PC-3 (cell line): ENCODE measurements at regions not wholly inside any gene's neighbourhood (a gene's known extent, or its start where the extent isn't known, plus 50 kb on each side); places are given as distances from the start of the nearest gene placed in this dataset.

Experiments used
- ATAC-seq: fragments of 200-7000 bp; cut with Tn5 transposase; 2 replicates; pipeline ENCODE4 v1.9.1; 2020; ENCODE audit warnings: mild to moderate bottlenecking, moderate library complexity
- BruUV-seq: library from RNA; stranded (reverse); fragments of 400-500 nt; replicated peaks from 2 replicates; lab custom pipeline; 2021; lab: Mats Ljungman, UMichigan
- CTCF ChIA-PET: fragments of 300-600 bp; sonication (Branson Sonifier 250); formaldehyde crosslinking; loops from one replicate; lab custom pipeline; 2022; ENCODE audit warnings: antibody characterized with exemption; lab: Charles Lee
- POLR2A ChIA-PET: fragments of 300-600 bp; sonication (Branson Sonifier 250); formaldehyde crosslinking; loops from one replicate; lab custom pipeline; 2022; ENCODE audit warnings: antibody characterized with exemption; ENCODE audit not compliant: unreplicated experiment; lab: Charles Lee
- DNase-seq: peaks from one replicate; pipeline ENCODE4 v3.0.0-alpha.2; 2015
- H2AFZ ChIP-seq: fragments of 300-600 bp; sonication (generic); 2 replicates; pipeline ENCODE4 v1.6.0; 2016; ENCODE audit warnings: antibody characterized with exemption, low read length
- H3F3A ChIP-seq: fragments of 300-600 bp; sonication (generic); one replicate; pipeline ENCODE4 v1.6.0; 2017; ENCODE audit warnings: antibody characterized with exemption, low read length, control low read depth, mild to moderate bottlenecking; ENCODE audit not compliant: unreplicated experiment
- H3K27ac ChIP-seq: fragments of 300-600 bp; sonication (generic); 2 replicates; pipeline ENCODE4 v1.5.1; 2016; ENCODE audit warnings: mild to moderate bottlenecking, low read length
- H3K27me3 ChIP-seq: fragments of 300-600 bp; sonication (generic); 2 replicates; pipeline ENCODE4 v1.6.1; 2016; ENCODE audit warnings: low read length, mixed read lengths
- H3K36me3 ChIP-seq: fragments of 300-600 bp; sonication (generic); 2 replicates; pipeline ENCODE4 v1.6.1; 2016; ENCODE audit warnings: low read depth, mixed run types, low read length, mixed read lengths
- H3K4me1 ChIP-seq: fragments of 300-600 bp; sonication (generic); 2 replicates; pipeline ENCODE4 v1.5.1; 2016; ENCODE audit warnings: low read length; ENCODE audit not compliant: insufficient read depth
- H3K4me2 ChIP-seq: fragments of 300-600 bp; sonication (generic); 2 replicates; pipeline ENCODE4 v1.6.0; 2016; ENCODE audit warnings: low read length
- H3K4me3 ChIP-seq: fragments of 300-600 bp; sonication (generic); 2 replicates; pipeline ENCODE4 v1.5.1; 2016; ENCODE audit warnings: mild to moderate bottlenecking, low read length, mixed read lengths
- H3K79me2 ChIP-seq: fragments of 300-600 bp; sonication (generic); 2 replicates; pipeline ENCODE4 v1.6.1; 2017; ENCODE audit warnings: low read length, mixed read lengths
- H3K9ac ChIP-seq: fragments of 300-600 bp; sonication (generic); 2 replicates; pipeline ENCODE4 v1.6.0; 2016; ENCODE audit warnings: mild to moderate bottlenecking, low read length
- H3K9me2 ChIP-seq: fragments of 300-600 bp; sonication (generic); replicated peaks from 2 replicates; pipeline ENCODE4 v1.6.1; 2016; ENCODE audit warnings: mixed run types, low read length, mixed read lengths
- H3K9me3 ChIP-seq: fragments of 300-600 bp; sonication (generic); 2 replicates; pipeline ENCODE4 v1.6.1; 2016; ENCODE audit warnings: low read length, mixed read lengths
- H4K20me1 ChIP-seq: fragments of 300-600 bp; sonication (generic); 2 replicates; pipeline ENCODE4 v1.6.1; 2016; ENCODE audit warnings: low read length, mixed read lengths
- CTCF ChIP-seq: fragments of 300-600 bp; sonication (generic); conservative IDR thresholded peaks from 2 replicates; pipeline ENCODE4 v1.5.1; 2017; ENCODE audit warnings: antibody characterized with exemption, low read depth, mild to moderate bottlenecking, low read length
- EZH2 ChIP-seq: fragments of 300-600 bp; sonication (generic); IDR thresholded peaks from one replicate; pipeline ENCODE4 v1.6.1; 2017; ENCODE audit warnings: antibody characterized with exemption, mild to moderate bottlenecking, low read length; ENCODE audit not compliant: unreplicated experiment
- EZH2phosphoT487 ChIP-seq: fragments of 300-600 bp; sonication (generic); IDR thresholded peaks from 2 replicates; pipeline ENCODE4 v1.6.1; 2018; ENCODE audit warnings: mild to moderate bottlenecking, antibody characterized with exemption, low read length, borderline replicate concordance
- intact Hi-C: fragments of 100-400 bp; cut with micrococcal nuclease; formaldehyde crosslinking; loops from 2 replicates; pipeline ENCODE4 v1.9.0; 2023

- Histone ChIP-seq H3K36me3 (no peaks in the 10 kb centered on the region), H3F3A (no peaks in the 10 kb centered on the region), H3K79me2 (no peaks in the 10 kb centered on the region), H3K4me3 (no peak overlapping the region), H3K27me3 (peaks cover 13% of the 10 kb centered on the region; the same call in 1 of the 2 replicates), H2AFZ (no peak overlapping the region), H4K20me1 (no peaks in the 10 kb centered on the region), H3K9ac (no peak overlapping the region), H3K27ac (no peak overlapping the region), H3K9me3 (no peaks in the 10 kb centered on the region), H3K4me1 (no peaks in the 10 kb centered on the region), H3K4me2 (no peak overlapping the region), H3K9me2 (no peaks in the 10 kb centered on the region)
- TF ChIP-seq EZH2 (no peak), EZH2phosphoT487 (no peak), CTCF (no peak)
- ChIA-PET POLR2A (no interaction called here), CTCF (no interaction called here)
- no peak for ATAC-seq
- intact Hi-C loops, result no loop called here
- no peak for DNase-seq
- no TSS peak for BruUV-seq
These were observed 405.1 kb upstream of the MCTP2 start for GRCh38 chr15:93826293-93826692.

- no peak overlapping the region for H3K9ac ChIP-seq
- CTCF ChIA-PET, result no interaction called here
- H3K4me2 ChIP-seq, result no peak overlapping the region
- H3K9me2 ChIP-seq, result no peaks in the 10 kb centered on the region
- intact Hi-C loops, result no loop called here
- no TSS peak for BruUV-seq
- no peak overlapping the region for H3K27ac ChIP-seq
- POLR2A ChIA-PET, result no interaction called here
- no peaks in the 10 kb centered on the region for H3F3A ChIP-seq
- ATAC-seq, result no peak
- H3K36me3 ChIP-seq, result no peaks in the 10 kb centered on the region
- no peaks in the 10 kb centered on the region for H3K9me3 ChIP-seq
- no peaks in the 10 kb centered on the region for H4K20me1 ChIP-seq
- no peak for TF ChIP-seq EZH2
- TF ChIP-seq CTCF, result no peak
- TF ChIP-seq EZH2phosphoT487, result no peak
- no peak overlapping the region for H2AFZ ChIP-seq
- H3K4me3 ChIP-seq, result no peak overlapping the region
- no peak for DNase-seq
- no peaks in the 10 kb centered on the region for H3K4me1 ChIP-seq
- H3K27me3 ChIP-seq, result peaks cover 13% of the 10 kb centered on the region; the same call in 1 of the 2 replicates
- H3K79me2 ChIP-seq, result no peaks in the 10 kb centered on the region
These were observed 405.7 kb upstream of the MCTP2 start for GRCh38 chr15:93825682-93826081.

- Histone ChIP-seq H3K36me3 (no peaks in the 10 kb centered on the region), H3K27ac (no peak overlapping the region), H4K20me1 (no peaks in the 10 kb centered on the region), H3K9ac (no peak overlapping the region), H3K4me3 (no peak overlapping the region), H3K27me3 (peaks cover 13% of the 10 kb centered on the region; the same call in 1 of the 2 replicates), H3F3A (no peaks in the 10 kb centered on the region), H3K9me2 (no peaks in the 10 kb centered on the region), H3K79me2 (no peaks in the 10 kb centered on the region), H3K4me1 (no peaks in the 10 kb centered on the region), H3K4me2 (no peak overlapping the region), H2AFZ (no peak overlapping the region), H3K9me3 (no peaks in the 10 kb centered on the region)
- no peak for ATAC-seq
- no TSS peak for BruUV-seq
- ChIA-PET POLR2A (no interaction called here), CTCF (no interaction called here)
- intact Hi-C loops, result no loop called here
- no peak for DNase-seq
- no peak for TF ChIP-seq CTCF
- TF ChIP-seq EZH2phosphoT487, result no peak
- no peak for TF ChIP-seq EZH2
These were observed 407.1 kb upstream of the MCTP2 start for GRCh38 chr15:93823971-93824913.
